ENCODE measurements at regions not wholly inside any gene's neighbourhood (a gene's known extent, or its start where the extent isn't known, plus 50 kb on each side); places are given as distances from the start of the nearest gene placed in this dataset.

GRCh38 chr10:70950037-70950436, 61.7 kb upstream of the PCBD1 start:
- Histone ChIP-seq H2BK5ac (ENCODE audit: low read depth, low read length, poor library complexity, severe bottlenecking) (no peak overlapping the region), H4K20me1 (ENCODE audit: insufficient read depth, low read length) (no peaks in the 10 kb centered on the region), H3K9me1 (ENCODE audit: insufficient read depth, low read length) (no peaks in the 10 kb centered on the region), H3K36me3 (ENCODE audit: control insufficient read depth, insufficient read depth, low read length) (no peaks in the 10 kb centered on the region), H2BK120ac (ENCODE audit: low read depth, low read length) (no peak overlapping the region), H3K4me1 (ENCODE audit: control insufficient read depth, insufficient read depth, low read length) (no peaks in the 10 kb centered on the region), H4K5ac (ENCODE audit: low read depth, low read length) (no peak overlapping the region), H3K4ac (ENCODE audit: low read depth, low read length) (no peak overlapping the region), H3K27me3 (ENCODE audit: control insufficient read depth, insufficient read depth, low read length) (peaks cover 32% of the 10 kb centered on the region), H3K9ac (ENCODE audit: low read depth, low read length) (no peak overlapping the region), H3K27ac (ENCODE audit: insufficient read depth, low read length) (no peak overlapping the region), H4K91ac (ENCODE audit: insufficient read depth, low read depth, low read length) (no peak overlapping the region), H4K8ac (ENCODE audit: low read depth in 2 of 2, low read length in 2 of 2) (no peak overlapping the region), H3K23ac (ENCODE audit: low read depth, low read length) (no peak overlapping the region), H2AFZ (replicated peaks; ENCODE audit: low read length, poor library complexity) (no peak overlapping the region), H2BK20ac (ENCODE audit: low read depth, low read length) (no peak overlapping the region), H2AK5ac (ENCODE audit: low read depth, low read length) (no peak overlapping the region), H2BK15ac (ENCODE audit: low read depth, low read length) (no peak overlapping the region), H3K14ac (replicated peaks; ENCODE audit: low read depth, low read length) (no peak overlapping the region), H3K56ac (ENCODE audit: extremely low read depth, insufficient read depth, low read length) (no peak overlapping the region), H2AK9ac (replicated peaks; ENCODE audit: low read depth, low read length, poor library complexity) (no peak overlapping the region), H3K9me3 (ENCODE audit: control insufficient read depth, insufficient read depth, low read length) (no peaks in the 10 kb centered on the region), H3K4me3 (ENCODE audit: insufficient read depth, low read depth, low read length) (no peak overlapping the region), H3K18ac (ENCODE audit: low read depth, low read length) (no peak overlapping the region), H3K79me1 (ENCODE audit: low read depth in 1 of 2, low read length in 2 of 2) (no peaks in the 10 kb centered on the region), H3K4me2 (ENCODE audit: low read depth, low read length) (no peak overlapping the region)
- no TSS peak for BruUV-seq (replicated peaks)
- dilution Hi-C loops (cut with HindIII; ENCODE audit: low sequenced_read_pairs, unreplicated experiment) (no loop called here), intact Hi-C loops (cut with micrococcal nuclease) (no loop called here), in situ Hi-C loops (cut with MboI; ENCODE audit: low sequenced_read_pairs) (no loop called here)
- no peak for DNase-seq
- ChIA-PET CTCF (no interaction called here), POLR2A (ENCODE audit: unreplicated experiment) (no interaction called here)
- ATAC-seq (ENCODE audit: low read depth): no peak
- no CpG with 5 or more reads among the region's 5 CpGs for WGBS, 2 experiments (ENCODE audit: extremely low coverage in 2 of 2, insufficient read length in 1 of 2)
- TF ChIP-seq NFE2L2 (IDR thresholded peaks at IDR 0.05; ENCODE audit: low read depth, low read length) (no peak), FOS (IDR thresholded peaks at IDR 0.05; ENCODE audit: low read depth, low read length) (no peak), CHD1 (IDR thresholded peaks at IDR 0.05; ENCODE audit: low read depth, low read length) (no peak), MAFK (IDR thresholded peaks at IDR 0.05; ENCODE audit: low read depth, low read length) (no peak), SMC3 (IDR thresholded peaks at IDR 0.05; ENCODE audit: low read depth, low read length) (no peak), RCOR1 (IDR thresholded peaks at IDR 0.05; ENCODE audit: insufficient replicate concordance, low read length) (no peak), MXI1 (IDR thresholded peaks at IDR 0.05; ENCODE audit: borderline replicate concordance, low read depth, low read length) (no peak), RAD21 (IDR thresholded peaks at IDR 0.05; ENCODE audit: low read length) (no peak), BHLHE40 (IDR thresholded peaks at IDR 0.05; ENCODE audit: low read depth, low read length) (no peak), POLR2A (IDR thresholded peaks at IDR 0.05; ENCODE audit: low read depth, low read length) (no peak), MAZ (IDR thresholded peaks at IDR 0.05; ENCODE audit: borderline replicate concordance, low read depth, low read length) (no peak), CEBPB (IDR thresholded peaks at IDR 0.05; ENCODE audit: low read depth, low read length) (no peak)
- TF ChIP-seq, protein P1, sequence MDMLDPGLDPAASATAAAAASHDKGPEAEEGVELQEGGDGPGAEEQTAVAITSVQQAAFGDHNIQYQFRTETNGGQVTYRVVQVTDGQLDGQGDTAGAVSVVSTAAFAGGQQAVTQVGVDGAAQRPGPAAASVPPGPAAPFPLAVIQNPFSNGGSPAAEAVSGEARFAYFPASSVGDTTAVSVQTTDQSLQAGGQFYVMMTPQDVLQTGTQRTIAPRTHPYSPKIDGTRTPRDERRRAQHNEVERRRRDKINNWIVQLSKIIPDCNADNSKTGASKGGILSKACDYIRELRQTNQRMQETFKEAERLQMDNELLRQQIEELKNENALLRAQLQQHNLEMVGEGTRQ (IDR thresholded peaks at IDR 0.05; ENCODE audit: low read depth, low read length): no peak

All from IMR-90 (cell line).